ENCODE measurements at regions not wholly inside any gene's neighbourhood (a gene's known extent, or its start where the extent isn't known, plus 50 kb on each side); places are given as distances from the start of the nearest gene placed in this dataset.
A peak's percentile ranks its signal among the peaks of the same experiment; 100 is the strongest.
"Not testable (repeated sequence)": the region's sequence is repeated elsewhere in the genome, so short reads cannot be mapped to it uniquely, and the experiment has no call there.

DNA sequence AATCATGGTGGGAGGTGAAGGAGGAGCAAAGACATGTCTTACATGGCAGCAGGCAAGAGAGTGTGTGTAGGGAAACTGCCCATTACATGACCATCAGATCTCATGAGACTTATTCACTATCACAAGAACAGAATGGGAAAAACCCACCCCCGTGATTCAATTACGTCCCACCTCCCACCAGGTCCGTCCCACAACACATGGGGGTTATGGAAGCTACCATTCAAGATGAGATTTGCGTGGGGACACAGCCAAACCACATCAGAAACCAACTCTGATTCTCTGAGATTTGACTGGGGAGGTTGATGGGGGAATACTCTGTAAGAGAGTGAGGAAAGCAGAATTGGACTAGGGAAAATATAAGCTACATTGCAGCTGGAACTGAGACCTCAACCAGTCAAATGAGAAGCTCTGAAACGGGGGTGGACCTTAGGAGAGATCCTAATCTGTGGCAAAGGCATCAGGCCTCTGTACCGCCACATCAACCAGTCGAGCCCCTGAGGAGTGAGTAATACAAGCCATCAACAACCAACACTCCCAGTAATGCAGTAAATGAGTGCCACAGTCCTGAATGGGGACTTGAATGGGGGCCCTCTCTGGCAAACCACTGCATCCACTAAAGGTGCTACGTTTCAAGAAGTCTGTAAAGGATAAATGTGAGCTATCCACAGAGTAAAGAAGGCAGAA, 207.9 kb upstream of the GADL1 start:
- no peak for FAIRE-seq

DNA sequence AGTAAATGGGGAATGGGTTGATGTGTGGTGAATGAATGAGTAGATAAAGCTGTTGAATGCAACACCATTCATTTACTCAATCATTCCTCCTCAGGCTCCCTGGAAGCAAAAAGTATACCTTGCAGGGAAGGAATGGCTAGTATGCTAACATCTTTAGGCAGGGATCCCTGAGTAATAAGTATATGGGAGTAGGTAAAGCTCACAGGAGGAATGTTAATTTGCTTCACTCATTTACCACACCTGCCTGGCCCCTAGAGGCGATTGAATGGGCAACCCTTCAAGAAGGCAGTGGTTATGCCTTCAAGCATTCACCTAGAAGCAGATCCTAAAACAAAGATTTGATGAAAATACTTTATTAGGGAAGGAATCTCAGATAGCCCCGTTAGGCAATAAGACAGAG, 208.7 kb upstream of the GADL1 start:
- FAIRE-seq: no peak

DNA sequence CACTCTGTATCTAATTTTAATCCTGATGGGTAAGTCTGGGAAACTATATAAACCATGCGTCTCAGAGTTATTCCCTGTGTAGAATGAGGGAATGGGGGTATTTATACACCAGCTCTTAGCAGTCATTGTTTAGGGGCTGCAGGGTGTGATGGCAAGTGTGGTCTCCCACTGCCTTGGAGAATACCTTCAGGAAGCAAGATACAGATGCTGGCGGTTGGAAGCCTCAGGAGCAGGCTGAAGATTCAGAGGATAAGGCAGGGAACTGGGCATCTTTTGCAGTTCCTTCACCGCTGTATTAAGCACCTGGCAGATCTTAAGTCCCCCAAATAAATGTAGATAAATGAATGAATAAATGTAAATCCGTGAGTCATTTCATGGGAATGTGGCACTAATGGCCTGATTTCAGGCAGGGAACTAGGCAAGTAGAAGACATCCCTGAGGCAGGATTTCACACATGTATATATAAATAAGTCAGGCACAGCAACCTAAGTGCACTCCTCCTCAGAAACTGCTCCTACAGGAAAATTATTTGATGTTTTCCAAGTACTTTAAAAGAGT, 209.2 kb upstream of the GADL1 start:
- FAIRE-seq: no peak

DNA sequence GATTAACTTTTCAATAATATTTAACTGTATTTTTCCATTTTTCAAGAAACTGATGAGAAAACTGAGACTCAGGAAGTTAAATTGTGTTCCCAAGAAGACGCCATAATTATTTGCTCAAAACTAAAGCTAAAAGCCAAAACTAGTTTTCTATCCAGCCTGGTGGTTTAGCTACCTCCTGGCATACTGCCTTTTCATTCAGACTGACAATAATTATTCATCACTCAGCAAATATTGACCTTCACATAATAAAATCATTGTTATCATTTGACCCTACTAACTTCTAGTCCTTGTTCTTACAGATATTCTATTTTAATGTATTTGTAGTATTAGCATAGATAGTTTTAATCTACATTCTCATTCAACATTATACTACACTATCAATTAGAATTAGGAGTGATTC, 210.6 kb upstream of the GADL1 start:
- no peak for FAIRE-seq

DNA sequence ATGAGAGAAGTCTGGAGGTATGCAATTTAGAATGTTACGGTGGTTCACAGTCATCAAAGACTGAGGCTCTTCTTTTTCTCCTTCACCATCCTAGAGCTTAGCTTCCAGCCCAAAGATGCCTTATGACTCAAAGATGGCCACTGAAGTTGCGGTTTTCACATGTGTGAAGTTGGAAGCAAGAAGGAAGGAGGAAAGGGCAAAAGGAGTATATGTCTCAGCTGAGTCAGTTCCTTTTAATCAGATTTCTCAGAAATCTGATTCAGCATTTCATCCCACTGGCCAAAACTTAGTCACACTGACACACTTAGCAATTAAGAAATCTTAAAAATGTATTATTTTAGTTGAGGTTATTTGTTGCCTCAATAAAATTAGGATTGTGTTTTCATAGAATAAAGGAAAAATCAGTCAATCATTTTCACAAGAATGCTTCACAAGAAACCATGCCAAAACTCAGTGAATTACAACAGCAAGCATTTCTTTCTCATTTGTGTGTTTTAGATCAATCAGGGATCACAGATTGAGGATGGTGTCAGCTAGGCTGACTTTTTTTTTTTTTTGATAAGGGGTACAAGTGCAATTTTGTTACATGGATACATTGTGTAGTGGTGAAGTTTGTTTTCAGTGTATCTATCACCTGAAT, 211.1 kb upstream of the GADL1 start:
- FAIRE-seq: no peak

DNA sequence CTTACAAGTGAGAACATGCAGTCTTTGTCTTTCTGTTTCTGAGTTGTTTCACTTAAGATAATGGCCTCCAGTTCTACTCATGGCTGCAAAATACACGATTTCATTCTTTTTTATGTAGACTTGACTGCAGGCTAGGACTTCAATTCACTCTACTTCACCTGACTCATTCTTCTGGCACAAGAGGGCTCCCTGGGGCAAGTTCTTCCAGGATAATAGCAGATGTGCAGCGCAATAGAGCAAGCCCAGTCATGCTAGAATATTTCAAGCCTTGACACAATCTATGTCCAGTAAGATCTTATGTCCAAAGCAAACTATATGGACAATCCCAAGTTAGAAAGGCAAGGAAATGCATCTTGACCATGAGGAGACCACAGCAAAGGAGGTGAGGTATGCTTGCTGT, 211.7 kb upstream of the GADL1 start:
- no peak for FAIRE-seq

DNA sequence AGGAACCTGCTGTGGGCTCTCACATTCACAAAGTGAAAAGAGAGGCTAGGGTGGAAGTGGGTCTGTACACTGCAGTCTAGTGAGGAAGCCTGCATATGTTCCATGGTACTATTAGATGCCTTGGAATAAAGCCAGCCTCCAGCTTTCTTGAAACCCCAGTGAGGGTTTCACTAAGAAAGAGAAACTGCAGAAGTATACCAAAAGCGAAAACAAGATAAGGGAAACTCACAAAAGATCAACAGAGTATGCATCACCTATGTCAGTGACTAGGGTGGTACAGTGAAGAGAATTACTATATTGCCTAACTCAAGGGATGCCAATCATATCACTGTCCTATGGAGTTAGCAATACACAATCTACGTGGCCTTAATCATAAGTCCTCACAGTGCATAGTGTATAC, 212.5 kb upstream of the GADL1 start:
- FAIRE-seq: no peak

DNA sequence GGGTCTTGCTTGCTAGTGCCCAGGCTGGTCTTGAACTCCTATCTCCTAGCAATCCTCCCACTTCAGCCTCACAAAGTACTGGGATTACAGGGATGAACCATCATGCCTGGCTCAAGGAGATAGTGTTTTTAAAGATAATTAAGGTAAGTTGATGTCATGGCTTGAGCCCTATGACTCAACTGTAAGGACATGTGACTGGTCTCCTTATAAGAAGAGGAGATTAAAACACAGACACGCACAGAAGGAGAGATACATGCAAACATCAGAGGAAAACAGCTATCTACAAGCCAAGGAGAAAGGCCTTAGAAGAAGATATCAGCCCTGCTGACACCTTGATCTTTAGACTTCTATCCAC, 220.4 kb upstream of the GADL1 start:
- FAIRE-seq: no peak

DNA sequence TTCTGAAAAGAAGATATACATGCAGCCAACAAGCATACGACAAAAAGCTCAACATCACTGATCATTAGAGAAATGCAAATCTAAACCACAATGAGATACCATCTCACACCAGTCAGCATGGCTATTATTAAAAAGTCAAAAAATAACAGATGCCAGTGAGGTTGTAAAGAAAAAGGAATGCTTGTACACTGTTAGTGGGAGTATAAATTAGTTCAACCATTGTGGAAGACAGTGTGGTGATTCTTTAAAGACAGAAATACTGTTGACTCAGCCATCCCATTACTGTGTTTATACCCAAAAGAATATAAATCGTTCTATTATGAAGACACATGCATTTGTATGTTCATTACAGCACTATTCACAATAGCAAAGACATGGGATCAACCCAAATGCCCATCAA, 221.1 kb upstream of the GADL1 start:
- FAIRE-seq: not testable (repeated sequence)

DNA sequence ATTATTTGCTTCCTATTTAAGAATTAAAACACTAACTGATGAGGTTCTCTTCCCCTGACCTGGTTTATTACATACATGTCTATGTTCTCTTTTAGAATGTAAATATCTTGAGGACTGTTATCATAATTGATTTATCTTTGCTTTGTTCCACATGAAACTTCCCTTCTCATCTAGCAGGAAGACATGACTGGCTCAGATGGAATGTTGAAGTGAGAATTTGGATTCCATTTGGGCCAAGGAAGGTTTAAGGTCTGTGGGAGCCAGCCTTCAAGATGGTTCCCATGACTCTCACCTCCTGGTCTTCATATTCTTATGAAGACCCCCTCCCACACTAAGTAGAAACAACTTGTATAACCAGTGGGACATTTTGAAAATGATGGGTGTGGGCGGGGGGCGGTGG, 222.2 kb upstream of the GADL1 start:
- no peak for FAIRE-seq

DNA sequence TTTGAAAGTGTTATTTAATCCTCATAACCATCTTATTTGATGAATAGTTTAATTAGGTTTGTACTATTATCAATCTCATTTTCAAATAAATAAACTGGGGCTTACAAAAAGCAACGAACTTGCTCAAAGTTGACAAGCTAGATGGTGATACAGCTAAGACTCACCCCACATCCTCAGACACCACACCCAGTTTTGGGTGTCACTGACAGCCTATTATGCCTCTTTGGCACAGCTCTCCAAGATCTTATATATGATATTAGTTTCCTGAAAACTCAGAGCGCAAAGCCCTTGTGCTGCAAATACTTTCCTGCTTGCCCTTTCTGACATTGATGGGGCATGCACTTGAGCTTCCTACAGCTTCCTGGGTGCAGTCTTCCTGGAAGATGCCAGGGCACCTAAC, 223.4 kb upstream of the GADL1 start:
- no peak for FAIRE-seq

DNA sequence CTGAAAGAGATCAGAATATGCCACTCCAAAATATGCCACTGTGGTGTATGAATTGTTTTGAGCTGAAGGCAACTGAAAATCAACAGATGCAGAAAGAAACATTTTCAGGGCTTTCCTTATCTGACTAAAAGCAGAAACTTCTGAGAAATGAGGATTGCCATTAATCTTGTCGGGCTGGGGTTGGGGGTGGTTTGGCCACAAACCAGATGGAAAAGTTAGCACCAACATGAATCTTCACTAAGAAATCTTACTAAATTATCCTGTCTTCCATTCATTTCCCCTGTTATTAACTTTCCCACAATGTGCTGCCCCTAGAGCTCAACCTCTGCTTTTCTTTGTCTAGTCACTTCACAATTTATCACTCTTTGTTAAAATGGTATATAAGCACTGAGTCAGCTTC, 229.9 kb upstream of the GADL1 start:
- no peak for FAIRE-seq

DNA sequence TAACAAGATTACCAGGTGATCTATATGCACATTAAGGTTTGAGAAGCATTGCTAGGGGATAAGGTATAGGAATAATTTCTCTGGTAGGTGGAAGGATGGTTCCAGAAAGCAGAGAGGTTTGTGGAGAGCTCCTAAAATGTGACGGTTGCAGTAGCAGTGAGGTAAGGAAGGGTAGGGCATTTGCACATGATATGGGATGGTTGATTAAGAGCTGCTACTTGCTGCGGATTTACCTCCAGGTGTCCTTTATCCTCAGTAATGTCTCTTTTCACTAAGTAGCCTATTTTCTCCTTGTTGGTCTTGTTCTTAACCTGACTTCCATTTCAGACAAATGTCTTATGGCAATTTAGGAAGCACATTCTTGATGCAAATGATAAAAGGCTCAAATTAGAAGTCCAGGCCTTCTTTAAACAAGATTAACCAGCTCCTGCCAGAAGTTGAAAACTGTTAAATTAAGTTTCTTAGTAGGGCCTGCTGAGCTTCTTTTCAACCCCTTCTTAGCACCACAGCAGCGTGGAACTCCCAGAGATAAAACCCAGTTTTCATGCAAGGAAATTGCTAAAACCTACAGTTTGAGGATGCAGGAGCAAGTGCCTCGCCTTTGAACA, 231.1 kb upstream of the GADL1 start:
- no peak for FAIRE-seq

DNA sequence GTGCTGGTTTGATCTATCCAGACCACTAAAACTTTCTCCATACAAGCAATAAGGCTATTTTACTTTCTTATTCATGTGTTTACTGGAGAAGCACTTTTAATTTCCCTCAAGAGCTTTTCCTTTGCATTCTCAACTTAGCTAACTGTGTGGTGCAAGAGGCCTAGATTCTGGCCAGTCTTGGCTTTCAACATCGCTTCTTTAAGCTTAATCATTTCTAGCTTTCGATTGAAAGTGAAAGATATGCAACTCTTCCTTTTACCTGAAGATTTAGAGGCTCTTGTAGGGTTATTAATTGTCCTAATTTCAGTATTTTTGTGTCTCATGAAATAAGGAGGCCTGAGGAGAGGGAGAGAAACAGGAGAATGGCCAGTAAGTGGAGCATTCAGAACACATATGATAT, 234.8 kb upstream of the GADL1 start:
- FAIRE-seq: no peak

DNA sequence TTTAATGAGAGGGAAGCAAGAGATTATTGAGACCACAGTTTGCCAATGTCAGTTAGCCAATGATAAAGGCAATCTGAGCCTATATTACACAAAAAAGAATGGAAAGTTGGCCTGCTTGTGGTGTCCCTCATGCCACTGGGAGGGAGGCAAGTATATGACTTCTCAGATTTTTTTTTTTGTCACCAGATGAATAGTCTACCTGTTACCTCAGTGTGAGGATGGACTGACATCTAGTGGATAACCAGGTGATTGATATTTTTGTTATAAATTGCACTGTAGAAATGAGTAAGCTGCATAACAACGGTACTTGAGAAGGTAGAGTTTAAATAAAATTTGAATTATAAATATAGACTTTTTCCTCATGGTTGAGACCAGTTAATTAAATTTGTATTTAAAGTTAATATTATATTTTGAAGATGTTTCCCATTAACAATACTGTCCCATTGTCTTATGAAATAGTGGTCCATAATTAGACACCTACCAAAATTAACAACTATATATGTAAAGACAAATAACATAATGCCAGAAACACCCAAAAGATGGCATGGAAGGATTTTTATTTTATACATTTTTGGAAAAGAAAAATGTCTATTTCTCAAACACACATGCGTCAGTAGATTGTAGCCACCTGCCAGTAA, 237.8 kb upstream of the GADL1 start:
- FAIRE-seq: peak; percentile 58

DNA sequence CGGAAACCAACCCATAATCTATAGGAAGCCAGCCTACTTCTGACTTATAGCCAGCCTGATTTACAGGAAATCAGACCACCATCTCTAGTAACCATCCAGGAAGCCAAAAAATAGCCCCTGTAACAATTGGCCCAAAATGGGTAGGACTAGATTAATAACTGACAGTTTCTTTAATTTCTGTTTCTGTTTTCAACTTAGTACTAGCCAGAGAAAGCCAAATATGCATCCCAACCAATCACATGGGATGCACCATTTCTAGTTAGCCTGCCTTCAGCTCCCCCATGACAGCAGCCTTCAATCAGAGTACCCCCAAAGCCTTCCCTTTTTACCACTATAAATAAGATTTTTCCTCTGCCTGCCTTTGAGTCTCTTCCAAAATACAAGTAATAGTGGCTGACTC, 239.1 kb upstream of the GADL1 start:
- no peak for FAIRE-seq

DNA sequence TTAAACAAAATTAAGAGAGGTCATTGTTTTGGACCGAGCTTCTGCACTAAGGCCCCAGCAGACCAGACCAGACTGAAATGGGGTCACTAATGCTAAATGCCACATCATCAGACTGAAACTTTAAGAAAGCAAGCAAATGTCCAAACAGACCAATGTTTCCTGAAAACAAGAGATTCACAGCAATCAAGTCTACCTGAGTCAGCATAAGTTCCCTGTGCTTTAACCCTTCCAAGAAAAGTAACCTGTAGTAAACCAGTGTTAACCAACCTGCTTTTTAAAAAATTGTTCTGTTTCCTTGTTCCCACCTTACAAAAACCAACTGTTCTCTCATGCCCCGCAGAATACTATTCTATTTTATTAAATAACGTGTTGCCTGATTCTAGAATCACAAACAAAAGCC, 241.1 kb upstream of the GADL1 start:
- FAIRE-seq: no peak

DNA sequence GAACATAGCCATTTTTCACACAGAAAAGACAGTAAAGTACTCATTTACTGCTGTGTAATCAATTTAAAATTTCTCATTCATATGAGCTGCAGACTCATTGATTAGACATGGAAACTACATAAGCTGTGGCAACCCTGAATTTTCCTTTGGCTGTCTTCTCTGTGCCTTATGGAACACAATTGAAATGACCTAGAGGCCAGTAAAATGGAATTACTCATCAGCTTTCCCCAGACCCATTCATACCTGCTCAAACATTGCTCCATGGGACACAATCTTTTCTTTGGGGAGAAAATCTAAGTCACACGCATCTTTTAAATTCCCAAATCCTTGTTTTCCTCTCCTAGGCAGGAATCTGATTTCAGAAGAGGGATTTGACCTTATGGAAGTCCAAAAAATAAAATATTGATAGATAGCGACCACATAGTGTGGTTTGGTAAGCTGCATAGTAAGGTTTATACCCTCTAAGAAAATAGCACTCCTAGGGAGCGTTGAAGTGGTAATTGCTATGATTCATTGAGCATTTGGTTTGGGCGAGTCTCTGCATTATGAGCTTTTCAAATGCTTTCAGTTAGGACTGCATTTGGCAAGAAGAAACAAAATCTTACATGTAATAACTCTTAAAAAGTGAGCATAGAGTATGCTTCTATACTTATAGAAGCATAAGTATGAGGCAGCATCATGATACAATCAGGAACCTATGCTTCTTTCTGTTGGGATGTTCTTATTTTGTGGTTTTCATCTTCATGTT, 243.4 kb upstream of the GADL1 start:
- no peak for FAIRE-seq

DNA sequence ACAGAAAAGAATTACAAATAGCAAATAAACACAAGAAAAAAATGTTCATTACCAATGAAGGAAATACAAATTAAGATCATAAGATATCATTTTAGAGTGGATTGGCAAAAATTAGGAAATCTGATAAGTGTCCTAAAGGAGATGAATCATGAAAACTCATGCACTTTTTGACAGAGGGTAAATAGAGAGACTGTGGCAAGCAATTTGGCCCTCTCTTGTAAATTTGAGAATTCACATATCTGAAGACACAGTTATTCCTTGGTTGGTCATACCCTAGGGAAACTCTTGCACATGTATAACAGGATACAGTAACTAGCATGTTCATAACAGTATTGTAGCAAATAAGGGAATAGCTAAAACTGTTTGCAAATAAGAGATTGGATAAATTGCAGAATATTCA, 246.0 kb upstream of the GADL1 start:
- no peak for FAIRE-seq

DNA sequence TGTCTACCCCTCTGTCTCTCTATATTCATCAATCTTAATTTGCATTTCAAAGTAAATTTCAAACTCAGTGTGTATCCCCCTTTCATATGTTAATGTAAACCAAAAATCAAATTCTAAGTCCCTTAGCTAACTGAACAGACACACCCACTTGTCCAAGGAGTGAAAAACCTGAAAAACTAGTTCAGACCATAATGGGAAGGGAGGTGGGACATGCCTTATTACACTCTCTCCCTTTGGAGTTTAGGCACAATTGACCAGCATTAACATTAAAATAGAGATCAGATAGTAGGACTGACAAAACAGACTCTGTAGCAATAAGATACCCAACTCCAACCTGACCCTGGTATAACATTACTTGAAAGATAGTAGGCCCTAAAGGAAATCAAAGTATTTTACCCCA, 247.7 kb upstream of the GADL1 start:
- no peak for FAIRE-seq

DNA sequence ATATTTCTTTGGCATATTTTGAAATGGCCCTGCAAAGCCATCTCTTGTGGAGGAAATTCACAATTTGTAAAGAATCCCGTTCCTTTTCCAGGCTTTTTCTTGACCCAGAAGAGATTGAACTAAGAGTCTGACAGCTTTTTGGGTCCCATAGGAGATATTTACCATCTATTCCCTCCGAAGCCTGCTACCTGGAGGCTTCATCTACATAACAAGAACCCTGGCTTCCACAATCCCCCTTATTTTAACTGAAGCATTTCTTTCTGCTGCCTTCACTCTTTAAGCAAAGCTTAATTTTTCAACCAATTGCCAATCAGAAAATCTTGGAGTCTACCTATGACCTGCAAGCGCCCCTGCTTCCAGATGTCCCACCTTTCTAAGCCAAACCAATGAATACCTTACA, 248.1 kb upstream of the GADL1 start:
- no peak for FAIRE-seq

DNA sequence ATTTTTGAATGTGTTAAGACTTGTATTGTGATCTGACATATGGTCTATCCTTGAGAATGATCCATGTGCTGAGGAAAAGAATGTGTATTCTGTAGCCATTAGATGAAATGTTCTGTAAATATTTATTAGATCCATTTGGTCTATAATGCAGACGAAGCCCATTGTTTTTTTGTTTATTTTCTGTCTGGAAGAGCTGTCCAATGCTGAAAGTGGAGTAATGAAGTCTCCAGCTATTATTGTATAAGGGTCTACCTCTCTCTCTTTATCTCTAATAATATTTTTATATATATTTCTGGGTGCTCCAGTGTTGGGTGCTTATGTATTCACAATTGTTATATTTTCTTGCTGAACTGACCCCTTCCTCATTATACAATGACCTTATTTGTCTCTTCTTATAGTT, 250.6 kb upstream of the GADL1 start:
- FAIRE-seq: no peak

DNA sequence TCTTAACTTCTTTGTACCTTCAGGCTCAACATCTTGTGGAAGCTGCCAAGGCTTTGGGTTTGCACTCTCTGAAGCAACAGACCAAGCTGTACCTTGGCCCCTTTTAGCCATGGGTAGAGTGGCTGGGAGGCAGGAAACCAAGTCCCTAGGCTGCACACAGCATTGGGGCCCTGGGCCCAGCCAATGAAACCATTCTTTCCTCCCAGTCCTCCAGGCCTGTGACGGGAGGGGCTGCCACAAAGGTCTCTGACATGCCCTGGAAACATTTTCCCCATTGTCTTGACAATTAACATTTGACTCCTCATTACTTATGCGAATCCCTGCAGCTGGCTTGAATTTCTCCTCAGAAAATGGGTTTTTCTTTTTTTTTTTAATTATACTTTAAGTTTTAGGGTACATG, 253.1 kb upstream of the GADL1 start:
- FAIRE-seq: no peak

Data from TTC549 (cell line).